ENCODE measurements at regions not wholly inside any gene's neighbourhood (a gene's known extent, or its start where the extent isn't known, plus 50 kb on each side); places are given as distances from the start of the nearest gene placed in this dataset.

GRCh38 chr11:104791896-104792295, 106.4 kb downstream of the CASP12 start:
- Histone ChIP-seq H2BK15ac (ENCODE audit: low read length) (no peak overlapping the region), H2AK5ac (ENCODE audit: low read depth, low read length) (no peak overlapping the region), H2BK12ac (ENCODE audit: low read length) (no peak overlapping the region), H3K4ac (ENCODE audit: low read length) (no peak overlapping the region), H3K36me3 (replicated peaks in 1 of 2; ENCODE audit: control insufficient read depth in 2 of 2, insufficient read depth in 2 of 2, low read length in 2 of 2) (no peaks in the 10 kb centered on the region), H3K27me3 (ENCODE audit: control insufficient read depth in 3 of 3, insufficient read depth in 3 of 3, low read depth in 1 of 3, low read length in 3 of 3) (no peaks in the 10 kb centered on the region), H4K8ac (ENCODE audit: low read depth, low read length) (no peak overlapping the region), H2AFZ (ENCODE audit: low read length) (no peak overlapping the region), H3K9me3 (replicated peaks in 1 of 2; ENCODE audit: control insufficient read depth in 2 of 2, insufficient read depth in 1 of 2, low read depth in 1 of 2, low read length in 2 of 2) (peaks cover 2 to 5% of the 10 kb centered on the region in 2 donors), H3K9ac (ENCODE audit: low read depth, low read length, poor library complexity) (no peak overlapping the region), H3K4me1 (ENCODE audit: control insufficient read depth in 2 of 2, insufficient read depth in 1 of 2, low read depth in 1 of 2, low read length in 2 of 2) (peaks cover 0 to 2% of the 10 kb centered on the region in 2 donors), H3K18ac (ENCODE audit: low read length) (no peak overlapping the region), H3K4me3 (ENCODE audit: low read length in 2 of 2) (no peak overlapping the region), H3K23ac (ENCODE audit: low read depth, low read length, poor library complexity) (no peak overlapping the region), H3K79me1 (ENCODE audit: low read depth, low read length) (no peaks in the 10 kb centered on the region), H3K14ac (ENCODE audit: low read length) (no peak overlapping the region), H3K27ac (replicated peaks; ENCODE audit: low read length) (no peak overlapping the region), H3K4me2 (ENCODE audit: insufficient read depth, low read length, poor library complexity, severe bottlenecking) (no peak overlapping the region), H2BK5ac (ENCODE audit: low read length) (no peak overlapping the region), H4K91ac (ENCODE audit: low read depth, low read length, poor library complexity) (no peak overlapping the region), H2BK120ac (ENCODE audit: low read depth, low read length) (no peak overlapping the region)
- no peak for DNase-seq (ENCODE audit: low spot score)
- WGBS, 2 donors (ENCODE audit: extremely low coverage in 2 of 2, insufficient read length in 2 of 2, insufficient replicate concordance in 1 of 2) = no CpG with 5 or more reads among the region's 2 CpGs

- WGBS, 2 donors (ENCODE audit: extremely low coverage in 2 of 2, insufficient read length in 2 of 2, insufficient replicate concordance in 1 of 2) = no CpG with 5 or more reads among the region's 4 CpGs
- no peak for DNase-seq (ENCODE audit: low spot score)
- H3K18ac ChIP-seq (ENCODE audit: low read length) = no peak overlapping the region
- H2AK5ac ChIP-seq (ENCODE audit: low read depth, low read length) = no peak overlapping the region
- H3K4me1 ChIP-seq (ENCODE audit: control insufficient read depth in 2 of 2, insufficient read depth in 1 of 2, low read depth in 1 of 2, low read length in 2 of 2) = no peaks in the 10 kb centered on the region
- H3K9ac ChIP-seq (ENCODE audit: low read depth, low read length, poor library complexity) = no peak overlapping the region
- no peak overlapping the region for H3K4ac ChIP-seq (ENCODE audit: low read length)
- H3K79me1 ChIP-seq (ENCODE audit: low read depth, low read length) = no peaks in the 10 kb centered on the region
- H2BK120ac ChIP-seq (ENCODE audit: low read depth, low read length) = no peak overlapping the region
- H4K91ac ChIP-seq (ENCODE audit: low read depth, low read length, poor library complexity) = no peak overlapping the region
- no peak overlapping the region for H2AFZ ChIP-seq (ENCODE audit: low read length)
- H2BK12ac ChIP-seq (ENCODE audit: low read length) = no peak overlapping the region
- no peak overlapping the region for H3K4me2 ChIP-seq (ENCODE audit: insufficient read depth, low read length, poor library complexity, severe bottlenecking)
- H2BK5ac ChIP-seq (ENCODE audit: low read length) = no peak overlapping the region
- H3K36me3 ChIP-seq (replicated peaks in 1 of 2; ENCODE audit: control insufficient read depth in 2 of 2, insufficient read depth in 2 of 2, low read length in 2 of 2) = no peaks in the 10 kb centered on the region
- H3K23ac ChIP-seq (ENCODE audit: low read depth, low read length, poor library complexity) = no peak overlapping the region
- no peak overlapping the region for H3K14ac ChIP-seq (ENCODE audit: low read length)
- H3K27ac ChIP-seq (replicated peaks; ENCODE audit: low read length) = no peak overlapping the region
- H3K27me3 ChIP-seq (ENCODE audit: control insufficient read depth in 3 of 3, insufficient read depth in 3 of 3, low read depth in 1 of 3, low read length in 3 of 3) = no peaks in the 10 kb centered on the region
- no peak overlapping the region for H4K8ac ChIP-seq (ENCODE audit: low read depth, low read length)
- no peak overlapping the region for H2BK15ac ChIP-seq (ENCODE audit: low read length)
- no peak overlapping the region for H3K4me3 ChIP-seq (ENCODE audit: low read length in 2 of 2)
- H3K9me3 ChIP-seq (replicated peaks in 1 of 2; ENCODE audit: control insufficient read depth in 2 of 2, insufficient read depth in 1 of 2, low read depth in 1 of 2, low read length in 2 of 2) = no peaks in the 10 kb centered on the region
These were observed 113.4 kb downstream of the CASP12 start for GRCh38 chr11:104784684-104785460.

GRCh38 chr11:104783241-104783640, 115.0 kb downstream of the CASP12 start:
- Histone ChIP-seq H2AK5ac (ENCODE audit: low read depth, low read length) (no peak overlapping the region), H3K79me1 (ENCODE audit: low read depth, low read length) (no peaks in the 10 kb centered on the region), H3K4me2 (ENCODE audit: insufficient read depth, low read length, poor library complexity, severe bottlenecking) (no peak overlapping the region), H3K27ac (replicated peaks; ENCODE audit: low read length) (no peak overlapping the region), H3K14ac (ENCODE audit: low read length) (no peak overlapping the region), H3K4me1 (ENCODE audit: control insufficient read depth in 2 of 2, insufficient read depth in 1 of 2, low read depth in 1 of 2, low read length in 2 of 2) (no peaks in the 10 kb centered on the region), H3K18ac (ENCODE audit: low read length) (no peak overlapping the region), H3K36me3 (replicated peaks in 1 of 2; ENCODE audit: control insufficient read depth in 2 of 2, insufficient read depth in 2 of 2, low read length in 2 of 2) (no peaks in the 10 kb centered on the region), H4K91ac (ENCODE audit: low read depth, low read length, poor library complexity) (no peak overlapping the region), H2AFZ (ENCODE audit: low read length) (no peak overlapping the region), H3K27me3 (ENCODE audit: control insufficient read depth in 3 of 3, insufficient read depth in 3 of 3, low read depth in 1 of 3, low read length in 3 of 3) (no peaks in the 10 kb centered on the region), H3K23ac (ENCODE audit: low read depth, low read length, poor library complexity) (no peak overlapping the region), H2BK12ac (ENCODE audit: low read length) (no peak overlapping the region), H2BK15ac (ENCODE audit: low read length) (no peak overlapping the region), H2BK5ac (ENCODE audit: low read length) (no peak overlapping the region), H3K4ac (ENCODE audit: low read length) (no peak overlapping the region), H2BK120ac (ENCODE audit: low read depth, low read length) (no peak overlapping the region), H3K9ac (ENCODE audit: low read depth, low read length, poor library complexity) (no peak overlapping the region), H3K4me3 (ENCODE audit: low read length in 2 of 2) (no peak overlapping the region), H3K9me3 (replicated peaks in 1 of 2; ENCODE audit: control insufficient read depth in 2 of 2, insufficient read depth in 1 of 2, low read depth in 1 of 2, low read length in 2 of 2) (no peaks in the 10 kb centered on the region), H4K8ac (ENCODE audit: low read depth, low read length) (no peak overlapping the region)
- DNase-seq (ENCODE audit: low spot score) = no peak
- no CpG with 5 or more reads among the region's 2 CpGs for WGBS, 2 donors (ENCODE audit: extremely low coverage in 2 of 2, insufficient read length in 2 of 2, insufficient replicate concordance in 1 of 2)

- no peaks in the 10 kb centered on the region for H3K9me3 ChIP-seq (replicated peaks in 1 of 2; ENCODE audit: control insufficient read depth in 2 of 2, insufficient read depth in 1 of 2, low read depth in 1 of 2, low read length in 2 of 2)
- H2BK15ac ChIP-seq (ENCODE audit: low read length) = no peak overlapping the region
- H3K36me3 ChIP-seq (replicated peaks in 1 of 2; ENCODE audit: control insufficient read depth in 2 of 2, insufficient read depth in 2 of 2, low read length in 2 of 2) = no peaks in the 10 kb centered on the region
- no peaks in the 10 kb centered on the region for H3K4me1 ChIP-seq (ENCODE audit: control insufficient read depth in 2 of 2, insufficient read depth in 1 of 2, low read depth in 1 of 2, low read length in 2 of 2)
- H4K8ac ChIP-seq (ENCODE audit: low read depth, low read length) = no peak overlapping the region
- H3K14ac ChIP-seq (ENCODE audit: low read length) = no peak overlapping the region
- no peak overlapping the region for H2AK5ac ChIP-seq (ENCODE audit: low read depth, low read length)
- H3K4me3 ChIP-seq (ENCODE audit: low read length in 2 of 2) = no peak overlapping the region
- H2AFZ ChIP-seq (ENCODE audit: low read length) = no peak overlapping the region
- H4K91ac ChIP-seq (ENCODE audit: low read depth, low read length, poor library complexity) = no peak overlapping the region
- H3K79me1 ChIP-seq (ENCODE audit: low read depth, low read length) = no peaks in the 10 kb centered on the region
- H2BK120ac ChIP-seq (ENCODE audit: low read depth, low read length) = no peak overlapping the region
- no CpG with 5 or more reads among the region's 1 CpG for WGBS, 2 donors (ENCODE audit: extremely low coverage in 2 of 2, insufficient read length in 2 of 2, insufficient replicate concordance in 1 of 2)
- no peak overlapping the region for H3K4ac ChIP-seq (ENCODE audit: low read length)
- H3K27ac ChIP-seq (replicated peaks; ENCODE audit: low read length) = no peak overlapping the region
- no peaks in the 10 kb centered on the region for H3K27me3 ChIP-seq (ENCODE audit: control insufficient read depth in 3 of 3, insufficient read depth in 3 of 3, low read depth in 1 of 3, low read length in 3 of 3)
- no peak overlapping the region for H2BK5ac ChIP-seq (ENCODE audit: low read length)
- no peak overlapping the region for H3K18ac ChIP-seq (ENCODE audit: low read length)
- H3K9ac ChIP-seq (ENCODE audit: low read depth, low read length, poor library complexity) = no peak overlapping the region
- H3K4me2 ChIP-seq (ENCODE audit: insufficient read depth, low read length, poor library complexity, severe bottlenecking) = no peak overlapping the region
- H3K23ac ChIP-seq (ENCODE audit: low read depth, low read length, poor library complexity) = no peak overlapping the region
- H2BK12ac ChIP-seq (ENCODE audit: low read length) = no peak overlapping the region
- DNase-seq (ENCODE audit: low spot score) = no peak
These were observed 115.9 kb downstream of the CASP12 start for GRCh38 chr11:104782377-104782754.

Data from neuronal stem cell (in vitro differentiated cells).